ENCODE measurements at regions not wholly inside any gene's neighbourhood (a gene's known extent, or its start where the extent isn't known, plus 50 kb on each side); places are given as distances from the start of the nearest gene placed in this dataset.

- no peak for TF ChIP-seq ZNF761 (CRISPR knock-in tag; conservative IDR thresholded peaks at IDR 0.05)
- TF ChIP-seq THYN1 (CRISPR knock-in tag; IDR thresholded peaks at IDR 0.05; ENCODE audit: borderline replicate concordance, low read depth), result no peak
- TF ChIP-seq POLR2AphosphoS2 (IDR thresholded peaks at IDR 0.05; ENCODE audit: low read depth, low read length), result no peak
- no peak for TF ChIP-seq ZBTB42 (CRISPR knock-in tag; IDR thresholded peaks at IDR 0.05)
- TF ChIP-seq, protein P1, sequence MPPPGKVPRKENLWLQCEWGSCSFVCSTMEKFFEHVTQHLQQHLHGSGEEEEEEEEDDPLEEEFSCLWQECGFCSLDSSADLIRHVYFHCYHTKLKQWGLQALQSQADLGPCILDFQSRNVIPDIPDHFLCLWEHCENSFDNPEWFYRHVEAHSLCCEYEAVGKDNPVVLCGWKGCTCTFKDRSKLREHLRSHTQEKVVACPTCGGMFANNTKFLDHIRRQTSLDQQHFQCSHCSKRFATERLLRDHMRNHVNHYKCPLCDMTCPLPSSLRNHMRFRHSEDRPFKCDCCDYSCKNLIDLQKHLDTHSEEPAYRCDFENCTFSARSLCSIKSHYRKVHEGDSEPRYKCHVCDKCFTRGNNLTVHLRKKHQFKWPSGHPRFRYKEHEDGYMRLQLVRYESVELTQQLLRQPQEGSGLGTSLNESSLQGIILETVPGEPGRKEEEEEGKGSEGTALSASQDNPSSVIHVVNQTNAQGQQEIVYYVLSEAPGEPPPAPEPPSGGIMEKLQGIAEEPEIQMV (CRISPR knock-in tag; IDR thresholded peaks at IDR 0.05; ENCODE audit: low read depth), result no peak
- TF ChIP-seq ZNF180 (CRISPR knock-in tag; IDR thresholded peaks at IDR 0.05; ENCODE audit: borderline replicate concordance, low read depth), result no peak
- no peak for TF ChIP-seq SIX1 (CRISPR knock-in tag; IDR thresholded peaks at IDR 0.05; ENCODE audit: borderline replicate concordance)
- TF ChIP-seq MED1 (CRISPR knock-in tag; IDR thresholded peaks at IDR 0.05), result no peak
- TF ChIP-seq ZNF720 (CRISPR knock-in tag; IDR thresholded peaks at IDR 0.05), result no peak
- ChIA-PET CTCF (ENCODE audit: low intra/inter-chr PET ratio, low total read pairs) (no interaction called here), POLR2A (no interaction called here)
- Histone ChIP-seq H2AFZ (ENCODE audit: low read length) (no peak overlapping the region), H3K27ac (ENCODE audit: extremely low read length, insufficient read depth, low read length) (no peak overlapping the region), H3K79me2 (ENCODE audit: insufficient read depth, low read length) (no peaks in the 10 kb centered on the region), H3K4me1 (ENCODE audit: insufficient read depth, low read length) (no peaks in the 10 kb centered on the region), H3K9ac (ENCODE audit: insufficient read depth, low read depth, low read length) (no peak overlapping the region), H3K36me3 (replicated peaks in 1 of 2; ENCODE audit: control insufficient read depth in 1 of 2, insufficient read depth in 2 of 2, low read length in 2 of 2) (no peaks in the 10 kb centered on the region), H4K20me1 (ENCODE audit: insufficient read depth, low read length) (no peaks in the 10 kb centered on the region), H3K27me3 (ENCODE audit: control insufficient read depth in 1 of 2, insufficient read depth in 2 of 2, low read length in 2 of 2) (no peaks in the 10 kb centered on the region), H3K4me3 (replicated peaks in 1 of 3; ENCODE audit: insufficient read depth in 1 of 3, low read depth in 2 of 3, low read length in 3 of 3) (no peak overlapping the region), H3K4me2 (ENCODE audit: low read depth, low read length) (no peak overlapping the region), H3K9me3 (ENCODE audit: low read length) (no peaks in the 10 kb centered on the region)
- no peak for ATAC-seq
- in situ Hi-C loops (cut with HindIII; ENCODE audit: extremely low pct_ligation_motif_present, low pct_unique_long_range_greater_than_20kb) (no loop called here), intact Hi-C loops (cut with micrococcal nuclease; ENCODE audit: unreplicated experiment) (no loop called here)
- no peak for FAIRE-seq
- no TSS peak for BruUV-seq (replicated peaks)
- 0% methylated on average over 1 of the region's 1 CpG for WGBS (ENCODE audit: low lambda C conversion rate)
- DNase-seq (ENCODE audit: low spot score), result no peak
Measured at GRCh38 chr1:99365545-99365944, 101.3 kb downstream of the PLPPR4 start.

DNA sequence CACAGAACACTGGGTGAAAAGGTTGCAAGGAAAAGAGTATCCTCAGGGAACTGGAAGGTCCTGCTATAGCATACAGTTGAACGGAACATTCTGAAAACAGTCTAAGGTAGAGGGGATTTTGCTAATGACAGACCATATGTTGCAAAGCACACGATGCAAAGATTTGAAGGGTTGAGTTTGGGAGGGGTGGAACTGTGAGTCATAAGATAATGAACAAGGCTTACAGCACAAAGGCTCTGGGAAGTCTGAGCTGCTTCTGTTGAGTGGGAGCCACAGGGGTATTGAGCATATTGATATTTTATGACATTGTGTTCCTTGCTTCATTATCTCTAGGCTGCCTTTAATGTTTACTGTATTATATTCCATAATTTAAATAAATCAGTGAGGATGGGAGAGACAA, 104.9 kb downstream of the PLPPR4 start:
- H3K9me3 ChIP-seq (ENCODE audit: low read length), result no peaks in the 10 kb centered on the region
- no peaks in the 10 kb centered on the region for H3K27me3 ChIP-seq (ENCODE audit: control insufficient read depth in 1 of 2, insufficient read depth in 2 of 2, low read length in 2 of 2)
- 43% methylated on average over 2 of the region's 2 CpGs for WGBS (ENCODE audit: low lambda C conversion rate)
- no peak for FAIRE-seq
- H3K4me1 ChIP-seq (ENCODE audit: insufficient read depth, low read length), result no peaks in the 10 kb centered on the region
- no peak for ATAC-seq
- POLR2A ChIA-PET, result no interaction called here
- no peaks in the 10 kb centered on the region for H4K20me1 ChIP-seq (ENCODE audit: insufficient read depth, low read length)
- no peak overlapping the region for H3K27ac ChIP-seq (ENCODE audit: extremely low read length, insufficient read depth, low read length)
- intact Hi-C loops (cut with micrococcal nuclease; ENCODE audit: unreplicated experiment), result no loop called here
- no peak overlapping the region for H3K4me3 ChIP-seq (replicated peaks in 1 of 3; ENCODE audit: insufficient read depth in 1 of 3, low read depth in 2 of 3, low read length in 3 of 3)
- H3K79me2 ChIP-seq (ENCODE audit: insufficient read depth, low read length), result no peaks in the 10 kb centered on the region
- H3K9ac ChIP-seq (ENCODE audit: insufficient read depth, low read depth, low read length), result no peak overlapping the region
- in situ Hi-C loops (cut with HindIII; ENCODE audit: extremely low pct_ligation_motif_present, low pct_unique_long_range_greater_than_20kb), result no loop called here
- no TSS peak for BruUV-seq (replicated peaks)
- no peak overlapping the region for H2AFZ ChIP-seq (ENCODE audit: low read length)
- H3K4me2 ChIP-seq (ENCODE audit: low read depth, low read length), result no peak overlapping the region
- no peaks in the 10 kb centered on the region for H3K36me3 ChIP-seq (replicated peaks in 1 of 2; ENCODE audit: control insufficient read depth in 1 of 2, insufficient read depth in 2 of 2, low read length in 2 of 2)
- no peak for DNase-seq (ENCODE audit: low spot score)
- CTCF ChIA-PET (ENCODE audit: low intra/inter-chr PET ratio, low total read pairs), result no interaction called here
- TF ChIP-seq, protein P2, sequence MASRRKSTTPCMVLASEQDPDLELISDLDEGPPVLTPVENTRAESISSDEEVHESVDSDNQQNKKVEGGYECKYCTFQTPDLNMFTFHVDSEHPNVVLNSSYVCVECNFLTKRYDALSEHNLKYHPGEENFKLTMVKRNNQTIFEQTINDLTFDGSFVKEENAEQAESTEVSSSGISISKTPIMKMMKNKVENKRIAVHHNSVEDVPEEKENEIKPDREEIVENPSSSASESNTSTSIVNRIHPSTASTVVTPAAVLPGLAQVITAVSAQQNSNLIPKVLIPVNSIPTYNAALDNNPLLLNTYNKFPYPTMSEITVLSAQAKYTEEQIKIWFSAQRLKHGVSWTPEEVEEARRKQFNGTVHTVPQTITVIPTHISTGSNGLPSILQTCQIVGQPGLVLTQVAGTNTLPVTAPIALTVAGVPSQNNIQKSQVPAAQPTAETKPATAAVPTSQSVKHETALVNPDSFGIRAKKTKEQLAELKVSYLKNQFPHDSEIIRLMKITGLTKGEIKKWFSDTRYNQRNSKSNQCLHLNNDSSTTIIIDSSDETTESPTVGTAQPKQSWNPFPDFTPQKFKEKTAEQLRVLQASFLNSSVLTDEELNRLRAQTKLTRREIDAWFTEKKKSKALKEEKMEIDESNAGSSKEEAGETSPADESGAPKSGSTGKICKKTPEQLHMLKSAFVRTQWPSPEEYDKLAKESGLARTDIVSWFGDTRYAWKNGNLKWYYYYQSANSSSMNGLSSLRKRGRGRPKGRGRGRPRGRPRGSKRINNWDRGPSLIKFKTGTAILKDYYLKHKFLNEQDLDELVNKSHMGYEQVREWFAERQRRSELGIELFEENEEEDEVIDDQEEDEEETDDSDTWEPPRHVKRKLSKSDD (CRISPR knock-in tag; IDR thresholded peaks at IDR 0.05; ENCODE audit: low read depth), result no peak
- TF ChIP-seq GATA4 (IDR thresholded peaks at IDR 0.05; ENCODE audit: borderline replicate concordance, low read depth), result no peak
